Epithelial cell of proximal tubule (primary cell): ENCODE measurements at regions not wholly inside any gene's neighbourhood (a gene's known extent, or its start where the extent isn't known, plus 50 kb on each side); places are given as distances from the start of the nearest gene placed in this dataset.

Experiments used
- DNase-seq: peaks from one replicate; pipeline ENCODE4 v3.0.0-alpha.2; 2011; ENCODE audit warnings: low read depth
- H3K4me3 ChIP-seq: 2 replicates; pipeline ENCODE4 v1.5.1; 2011; ENCODE audit warnings: low read depth, mild to moderate bottlenecking, low read length
- TF ChIP-seq, protein P1 (sequence below): conservative IDR thresholded peaks from 2 replicates; pipeline ENCODE4 v1.5.1; 2012; ENCODE audit warnings: low read depth, mild to moderate bottlenecking, low read length

DNA sequence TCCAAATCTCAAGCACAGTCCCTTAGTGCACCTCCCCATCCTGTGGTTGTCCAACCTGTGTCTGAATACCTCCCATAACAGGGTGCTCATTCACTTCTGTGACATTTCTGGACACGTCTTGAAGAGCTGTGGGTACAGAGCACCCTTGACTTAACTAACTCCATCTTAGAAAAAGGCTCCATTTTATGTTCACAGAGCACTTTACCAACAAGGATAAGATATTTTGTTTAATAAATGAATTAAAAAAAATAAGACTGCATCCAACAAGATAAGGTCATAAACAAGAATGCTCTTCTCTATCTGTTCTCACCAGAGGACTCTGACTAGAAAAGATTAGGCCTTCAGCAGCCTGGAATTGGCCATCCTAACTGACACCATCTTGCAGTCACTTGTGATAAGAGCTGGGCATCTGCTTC is 335.2 kb upstream of the ZNF32 start:
- TF ChIP-seq, protein P1, sequence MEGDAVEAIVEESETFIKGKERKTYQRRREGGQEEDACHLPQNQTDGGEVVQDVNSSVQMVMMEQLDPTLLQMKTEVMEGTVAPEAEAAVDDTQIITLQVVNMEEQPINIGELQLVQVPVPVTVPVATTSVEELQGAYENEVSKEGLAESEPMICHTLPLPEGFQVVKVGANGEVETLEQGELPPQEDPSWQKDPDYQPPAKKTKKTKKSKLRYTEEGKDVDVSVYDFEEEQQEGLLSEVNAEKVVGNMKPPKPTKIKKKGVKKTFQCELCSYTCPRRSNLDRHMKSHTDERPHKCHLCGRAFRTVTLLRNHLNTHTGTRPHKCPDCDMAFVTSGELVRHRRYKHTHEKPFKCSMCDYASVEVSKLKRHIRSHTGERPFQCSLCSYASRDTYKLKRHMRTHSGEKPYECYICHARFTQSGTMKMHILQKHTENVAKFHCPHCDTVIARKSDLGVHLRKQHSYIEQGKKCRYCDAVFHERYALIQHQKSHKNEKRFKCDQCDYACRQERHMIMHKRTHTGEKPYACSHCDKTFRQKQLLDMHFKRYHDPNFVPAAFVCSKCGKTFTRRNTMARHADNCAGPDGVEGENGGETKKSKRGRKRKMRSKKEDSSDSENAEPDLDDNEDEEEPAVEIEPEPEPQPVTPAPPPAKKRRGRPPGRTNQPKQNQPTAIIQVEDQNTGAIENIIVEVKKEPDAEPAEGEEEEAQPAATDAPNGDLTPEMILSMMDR, result no peak
- DNase-seq, result no peak
- H3K4me3 ChIP-seq, result no peak overlapping the region

DNA sequence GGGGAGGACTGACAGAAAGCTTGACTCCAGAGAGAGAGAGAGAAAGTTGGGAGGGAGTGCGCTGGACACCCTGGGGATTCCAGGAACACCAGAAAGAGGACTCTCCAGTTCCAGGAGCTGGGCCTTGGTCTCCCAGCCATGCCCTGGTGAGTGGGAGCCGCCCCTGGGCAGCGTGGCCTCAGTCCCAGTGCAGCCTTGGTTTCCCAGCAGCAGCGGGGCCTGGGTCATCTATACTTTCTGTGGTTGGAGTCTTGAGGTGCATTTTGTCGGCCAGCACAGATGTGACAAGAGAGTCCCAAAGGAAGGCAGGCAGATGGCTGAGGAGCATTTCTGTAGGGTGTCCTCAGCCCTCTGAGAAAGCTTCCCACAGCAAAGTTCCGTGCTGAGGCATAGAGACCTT is 334.7 kb upstream of the ZNF32 start:
- TF ChIP-seq, protein P1, result no peak
- no peak overlapping the region for H3K4me3 ChIP-seq
- DNase-seq, result no peak

DNA sequence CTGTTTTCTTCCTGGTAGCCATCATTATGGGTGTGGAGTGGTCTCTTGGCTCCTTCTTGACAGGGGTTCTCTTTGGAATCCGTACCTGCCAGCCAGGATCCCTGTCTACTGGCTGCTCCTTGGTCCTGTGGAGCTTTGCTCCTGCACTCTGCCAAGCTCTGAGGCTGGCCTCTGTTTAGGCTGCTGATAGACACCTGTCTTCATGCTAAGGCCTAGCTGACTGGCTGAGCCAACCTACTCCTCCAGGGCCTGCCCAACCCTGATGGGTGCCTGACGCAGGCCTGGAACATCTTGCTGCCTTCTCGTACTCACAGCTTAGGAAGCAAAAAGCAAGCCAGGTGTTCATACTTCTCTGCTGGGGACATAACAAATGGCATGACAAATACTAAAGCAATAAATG is 333.6 kb upstream of the ZNF32 start:
- H3K4me3 ChIP-seq, result no peak overlapping the region
- DNase-seq, result no peak
- TF ChIP-seq, protein P1, result no peak

DNA sequence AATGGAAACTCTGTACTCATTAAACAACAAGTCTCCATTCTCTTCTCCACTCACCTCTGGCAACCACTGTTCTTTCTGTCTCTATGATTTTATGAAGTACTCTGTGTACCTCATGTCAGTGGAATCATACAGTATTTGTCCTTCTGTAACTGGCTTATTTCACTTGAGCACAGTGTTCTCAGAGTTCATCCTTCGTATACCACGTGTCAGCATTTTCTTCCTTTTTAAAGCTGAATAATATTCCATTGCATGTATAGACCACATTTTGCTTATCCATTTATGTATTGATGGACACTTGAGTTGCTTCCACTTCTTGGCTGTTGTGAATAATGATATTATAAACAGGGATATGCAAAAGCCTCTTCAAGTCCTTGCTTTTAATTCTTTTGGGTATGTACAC is 333.0 kb upstream of the ZNF32 start:
- no peak for DNase-seq
- H3K4me3 ChIP-seq, result no peak overlapping the region
- TF ChIP-seq, protein P1, result no peak

DNA sequence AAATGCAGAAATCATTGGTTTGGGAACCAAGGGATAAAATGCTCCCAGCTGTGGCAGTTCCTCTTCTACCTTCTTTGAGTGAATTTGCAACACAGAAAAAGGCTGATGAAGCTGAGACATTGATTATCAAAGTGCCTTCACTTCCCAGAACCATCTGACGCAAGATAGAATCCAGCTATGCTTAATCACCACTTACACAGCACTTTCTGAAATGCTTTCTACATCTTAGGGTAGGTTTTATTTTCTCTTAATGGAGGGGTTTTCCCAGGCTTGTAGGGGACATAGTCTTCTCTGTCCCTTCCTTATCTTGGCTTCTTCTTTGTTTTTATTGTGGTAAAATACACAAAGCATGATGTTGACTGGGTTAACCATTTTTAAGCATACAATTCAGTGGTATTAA is 332.6 kb upstream of the ZNF32 start:
- no peak overlapping the region for H3K4me3 ChIP-seq
- TF ChIP-seq, protein P1, result no peak
- peak; percentile 4 for DNase-seq

DNA sequence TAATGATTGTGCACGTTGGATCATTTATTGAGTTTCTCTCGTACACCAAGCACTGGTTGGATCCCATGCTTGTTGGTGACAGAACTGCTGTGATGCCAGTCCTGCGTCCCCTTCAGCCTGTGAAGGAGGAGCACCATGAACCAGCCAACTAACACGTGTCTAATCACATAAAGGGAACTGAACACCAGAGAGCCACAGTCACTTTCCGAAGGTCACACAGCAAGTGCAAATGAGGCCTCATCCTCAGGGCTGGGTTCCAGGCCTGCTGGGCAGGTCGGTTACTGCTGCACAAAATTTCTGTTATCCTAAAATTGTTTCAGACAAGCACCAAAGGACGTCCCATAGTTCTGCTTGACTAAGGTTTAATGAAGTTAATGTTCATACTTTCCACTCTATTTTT is 332.0 kb upstream of the ZNF32 start:
- TF ChIP-seq, protein P1, result no peak
- no peak overlapping the region for H3K4me3 ChIP-seq
- DNase-seq, result no peak

DNA sequence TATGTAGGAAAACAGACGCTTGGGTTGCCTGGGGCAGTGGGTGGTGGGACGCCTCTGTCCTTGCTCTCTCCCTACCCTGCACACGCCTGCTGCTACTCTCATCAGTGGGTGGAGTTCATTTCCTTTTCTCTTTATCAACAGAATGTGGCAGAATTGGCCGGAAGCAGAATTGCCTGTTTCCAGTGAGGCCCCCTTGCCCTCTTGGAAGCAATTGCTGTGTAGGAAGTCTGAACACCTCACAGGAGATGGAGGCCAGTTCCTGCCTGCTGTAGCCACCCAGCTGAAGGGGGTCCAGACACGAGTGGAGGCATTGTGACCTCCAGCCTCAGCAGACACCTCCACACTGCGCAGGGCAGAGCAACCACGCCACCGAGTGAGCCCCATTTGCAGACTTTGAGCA is 331.6 kb upstream of the ZNF32 start:
- TF ChIP-seq, protein P1, result no peak
- no peak overlapping the region for H3K4me3 ChIP-seq
- no peak for DNase-seq
